Heart right ventricle (tissue), 16 donors: ENCODE measurements at regions not wholly inside any gene's neighbourhood (a gene's known extent, or its start where the extent isn't known, plus 50 kb on each side); places are given as distances from the start of the nearest gene placed in this dataset.

ENCODE experiments used
- ATAC-seq, 8 donors: fragments of 200-7000 bp; cut with Tn5 transposase; one replicate each; pipeline ENCODE4 v1.9.1; 2020; ENCODE audit warnings: mild to moderate bottlenecking in 8 of 8, moderate library complexity in 8 of 8, moderate number of reproducible peaks in 1 of 8
- DNase-seq, 2 donors: peaks; one replicate each; pipeline ENCODE4 v3.0.0-alpha.2; 2020
- H3K27ac ChIP-seq, 10 donors: fragments of 200-600 bp; sonication (generic) in 2 of 10; one replicate each; pipeline versions ENCODE4 v1.5.0 to v1.8.0; 2020 to 2022; ENCODE audit warnings: mild to moderate bottlenecking in 3 of 10
- H3K27me3 ChIP-seq, 7 donors: fragments of 200-600 bp; one replicate each; pipeline ENCODE4 v1.8.0; 2021 to 2022; ENCODE audit warnings: mild to moderate bottlenecking in 2 of 7
- H3K36me3 ChIP-seq, 9 donors: fragments of 200-600 bp; sonication (generic) in 1 of 9; one replicate each; pipeline versions ENCODE4 v1.5.0 to v1.8.0; 2020 to 2022; ENCODE audit warnings: mild to moderate bottlenecking in 2 of 9
- H3K4me1 ChIP-seq, 9 donors: fragments of 200-600 bp; sonication (generic) in 1 of 9; one replicate each; pipeline versions ENCODE4 v1.5.0 to v1.8.0; 2020 to 2022; ENCODE audit warnings: mild to moderate bottlenecking in 4 of 9
- H3K4me3 ChIP-seq, 10 donors: fragments of 200-600 bp; sonication (generic) in 2 of 10; one replicate each; pipeline versions ENCODE4 v1.5.0 to v1.8.0; 2020 to 2022; ENCODE audit warnings: mild to moderate bottlenecking in 7 of 10, moderate library complexity in 2 of 10
- H3K9me3 ChIP-seq, 11 donors: fragments of 200-600 bp in 10 of 11; sonication (generic) in 2 of 11; one replicate each; pipeline versions ENCODE4 v1.5.0 to v1.8.0; 2013 to 2022; ENCODE audit warnings: mild to moderate bottlenecking in 2 of 11, control low read depth in 1 of 11, moderate library complexity in 1 of 11
- WGBS, 2 donors: extraction: QIAGEN DNeasy Blood & Tissue Kit; methylation state at CpG; one replicate each; pipeline ENCODE4 v1.1.7; 2013; ENCODE audit warnings: inconsistent platforms in 1 of 2; 5-methylcytosine and 5-hydroxymethylcytosine counted together
- intact Hi-C, 10 donors: fragments of 100-400 bp; cut with DNase I; formaldehyde crosslinking; loops; one replicate each; pipeline versions ENCODE4 v1.11.1 to v1.14.2; 2022
- TF ChIP-seq, protein P1 (sequence below), 9 donors: fragments of 200-600 bp; sonication (generic) in 2 of 9; IDR thresholded peaks; one replicate each; pipeline versions ENCODE4 v1.5.0 to v1.8.0; 2021 to 2022; ENCODE audit warnings: antibody characterized with exemption in 9 of 9, mild to moderate bottlenecking in 5 of 9, moderate library complexity in 1 of 9
- donor health status: Arrhythmogenic right ventricular cardiomyopathy.
- donor health status: ischemic (EF 13 %, LVEDD 7.1; RV severe dilation, severe dysfunction).
- donor health status: healthy with polysubstance abuse.
- donor health status: DM: no; HTN: yes; CAD: no.
- donor health status: DM: no; HTN: no; CAD: no.
- donor health status: ischemic (EF 25% LVEDD 6.9; RV normal size, moderate dysfunction).
- donor health status: ischemic (EF 25% LVEDD 5.7; RV mildly dilated, moderate dysfunction).
- donor health status: healthy.
- donor health status: DM: yes; HTN: yes; CAD: no.
- donor health status: Ischemic cardiomyopathy.
- donor health status: ischemic (EF 35%, LVEDD 5.7; RV mildly dilated, moderate dysfunction).
- donor health status: nonischemic (EF 11% LVEDD 7.7; RV severe dilation, severe dysfunction).
- donor health status: DM: yes; HTN: yes; CAD: no.
- donor health status: PGD.
- donor health status: ischemic (EF 29% LVEDD 5.4; RV normal size, mild dysfunction).
- donor health status: nonischemic (EF 23%, LVEDD 6.1; RV moderate dilation, normal function).

DNA sequence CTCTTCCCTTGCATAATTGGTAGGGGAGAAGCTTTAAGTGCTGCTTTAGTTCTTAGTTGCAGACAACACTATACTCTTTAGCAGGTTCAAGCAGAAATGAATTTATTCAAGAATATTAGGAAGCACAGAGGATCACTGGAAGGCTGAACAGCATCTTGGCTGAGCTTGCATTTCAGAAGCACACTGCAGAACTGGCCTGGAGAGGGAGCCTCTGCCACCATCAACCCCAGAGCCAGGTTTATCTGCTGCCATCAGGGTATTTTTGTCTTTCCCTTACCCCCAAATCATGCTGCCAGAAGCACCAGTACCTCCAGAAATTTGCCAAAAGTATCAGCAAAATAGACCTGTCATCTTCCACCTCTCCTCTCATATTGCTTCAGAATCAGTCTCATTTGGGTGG lies 440.7 kb downstream of the DMAC1 start:
- intact Hi-C loops, result loop anchor here in 1 of 10 donors (10.0 kb wide), 1 partner anchor 176 kb away; no protein-coding TSS in a partner anchor
- DNase-seq, result no peak
- H3K36me3 ChIP-seq, result no peaks in the 10 kb centered on the region
- no peak overlapping the region for H3K27ac ChIP-seq
- H3K27me3 ChIP-seq, result no peaks in the 10 kb centered on the region
- TF ChIP-seq, protein P1, sequence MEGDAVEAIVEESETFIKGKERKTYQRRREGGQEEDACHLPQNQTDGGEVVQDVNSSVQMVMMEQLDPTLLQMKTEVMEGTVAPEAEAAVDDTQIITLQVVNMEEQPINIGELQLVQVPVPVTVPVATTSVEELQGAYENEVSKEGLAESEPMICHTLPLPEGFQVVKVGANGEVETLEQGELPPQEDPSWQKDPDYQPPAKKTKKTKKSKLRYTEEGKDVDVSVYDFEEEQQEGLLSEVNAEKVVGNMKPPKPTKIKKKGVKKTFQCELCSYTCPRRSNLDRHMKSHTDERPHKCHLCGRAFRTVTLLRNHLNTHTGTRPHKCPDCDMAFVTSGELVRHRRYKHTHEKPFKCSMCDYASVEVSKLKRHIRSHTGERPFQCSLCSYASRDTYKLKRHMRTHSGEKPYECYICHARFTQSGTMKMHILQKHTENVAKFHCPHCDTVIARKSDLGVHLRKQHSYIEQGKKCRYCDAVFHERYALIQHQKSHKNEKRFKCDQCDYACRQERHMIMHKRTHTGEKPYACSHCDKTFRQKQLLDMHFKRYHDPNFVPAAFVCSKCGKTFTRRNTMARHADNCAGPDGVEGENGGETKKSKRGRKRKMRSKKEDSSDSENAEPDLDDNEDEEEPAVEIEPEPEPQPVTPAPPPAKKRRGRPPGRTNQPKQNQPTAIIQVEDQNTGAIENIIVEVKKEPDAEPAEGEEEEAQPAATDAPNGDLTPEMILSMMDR (IDR thresholded peaks at IDR 0.05), result no peak
- no peaks in the 10 kb centered on the region for H3K9me3 ChIP-seq
- H3K4me1 ChIP-seq, result peaks cover 0 to under 1% (median 0%) of the 10 kb centered on the region in 9 donors
- H3K4me3 ChIP-seq, result no peak overlapping the region
- no peak for ATAC-seq

DNA sequence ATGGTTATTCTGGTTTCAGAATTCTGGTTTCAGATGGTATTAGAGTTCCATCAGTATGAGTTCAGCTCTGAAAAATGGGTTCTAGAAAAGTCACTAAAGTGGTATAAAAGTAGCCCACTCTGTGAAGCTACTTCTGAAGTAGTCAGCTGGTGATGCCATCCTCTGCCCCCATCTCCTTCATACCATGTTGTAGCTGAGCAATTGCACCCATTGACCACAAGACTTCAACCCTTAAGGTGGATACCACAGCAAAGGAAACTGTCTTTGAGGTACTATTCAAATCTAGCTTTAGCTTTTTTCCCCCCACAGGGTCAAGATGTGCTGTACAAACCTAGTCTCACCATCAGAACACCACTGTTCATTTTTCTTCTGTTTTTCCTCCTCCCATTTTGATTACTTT lies 444.9 kb downstream of the DMAC1 start:
- no peaks in the 10 kb centered on the region for H3K27me3 ChIP-seq
- intact Hi-C loops, result loop anchor here in 1 of 10 donors (10.0 kb wide), 1 partner anchor 180 kb away; no protein-coding TSS in a partner anchor
- no peaks in the 10 kb centered on the region for H3K4me1 ChIP-seq
- no peak overlapping the region for H3K27ac ChIP-seq
- H3K4me3 ChIP-seq, result no peak overlapping the region
- TF ChIP-seq, protein P1 (IDR thresholded peaks at IDR 0.05), result no peak
- H3K9me3 ChIP-seq, result no peaks in the 10 kb centered on the region
- H3K36me3 ChIP-seq, result no peaks in the 10 kb centered on the region
- DNase-seq (no peak), ATAC-seq (no peak)

DNA sequence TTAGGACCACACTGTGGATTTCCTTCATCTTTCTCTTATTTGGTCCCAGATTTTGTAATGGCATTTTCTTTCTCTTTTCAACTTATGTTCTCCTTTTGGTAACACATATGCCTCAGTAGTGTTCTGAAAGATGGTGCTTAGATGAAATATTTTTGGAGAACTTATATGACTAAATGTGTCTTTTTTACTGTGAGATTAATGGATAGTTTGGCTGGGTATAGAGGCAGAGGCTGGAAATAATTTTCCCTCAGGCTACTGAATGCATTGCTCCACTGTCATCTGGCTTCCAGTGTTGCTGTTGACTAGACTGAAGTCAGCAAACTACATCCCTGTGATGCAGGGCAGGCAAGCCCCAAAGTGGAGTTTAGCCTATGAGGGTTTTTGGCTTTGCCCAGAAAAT lies 450.9 kb downstream of the DMAC1 start:
- no peak overlapping the region for H3K4me3 ChIP-seq
- H3K27me3 ChIP-seq, result no peaks in the 10 kb centered on the region
- no peaks in the 10 kb centered on the region for H3K4me1 ChIP-seq
- H3K36me3 ChIP-seq, result no peaks in the 10 kb centered on the region
- DNase-seq (no peak), ATAC-seq (no peak)
- intact Hi-C loops, result no loop called here
- peaks cover 0 to 11% (median 4%) of the 10 kb centered on the region in 11 donors for H3K9me3 ChIP-seq
- TF ChIP-seq, protein P1 (IDR thresholded peaks at IDR 0.05), result no peak
- H3K27ac ChIP-seq, result no peak overlapping the region

DNA sequence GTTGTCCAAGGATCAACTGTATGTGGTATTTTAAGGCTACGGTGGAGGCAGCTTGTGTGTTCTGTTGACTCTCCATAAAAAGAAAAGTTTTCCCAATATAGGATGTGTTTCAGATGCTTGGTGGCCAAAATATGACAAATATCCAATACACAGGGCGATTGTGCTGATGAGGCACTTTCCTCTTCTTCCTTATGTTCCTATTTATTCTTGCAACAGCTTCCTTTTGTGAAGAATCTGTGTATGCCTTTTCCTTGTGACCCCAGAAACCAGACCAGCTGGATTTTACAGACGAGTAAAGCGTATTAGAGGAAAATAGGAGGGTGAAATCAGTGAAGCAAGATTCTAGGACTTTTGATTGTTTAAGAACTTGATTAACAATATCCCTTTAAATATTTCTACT lies 452.0 kb downstream of the DMAC1 start:
- intact Hi-C loops, result no loop called here
- Histone ChIP-seq H3K4me1 (peaks cover 0 to 4% (median 0%) of the 10 kb centered on the region in 9 donors), H3K36me3 (no peaks in the 10 kb centered on the region), H3K4me3 (no peak overlapping the region), H3K9me3 (peaks cover 0 to 11% (median 4%) of the 10 kb centered on the region in 11 donors), H3K27ac (no peak overlapping the region), H3K27me3 (no peaks in the 10 kb centered on the region)
- DNase-seq (no peak), ATAC-seq (peak in 2 of 8 donors; percentile 25 to 55)
- TF ChIP-seq, protein P1 (IDR thresholded peaks at IDR 0.05), result no peak
- 48 to 59% methylated on average over 4 of the region's 4 CpGs for WGBS, 2 donors
